ENCODE measurements at regions not wholly inside any gene's neighbourhood (a gene's known extent, or its start where the extent isn't known, plus 50 kb on each side); places are given as distances from the start of the nearest gene placed in this dataset.

DNA sequence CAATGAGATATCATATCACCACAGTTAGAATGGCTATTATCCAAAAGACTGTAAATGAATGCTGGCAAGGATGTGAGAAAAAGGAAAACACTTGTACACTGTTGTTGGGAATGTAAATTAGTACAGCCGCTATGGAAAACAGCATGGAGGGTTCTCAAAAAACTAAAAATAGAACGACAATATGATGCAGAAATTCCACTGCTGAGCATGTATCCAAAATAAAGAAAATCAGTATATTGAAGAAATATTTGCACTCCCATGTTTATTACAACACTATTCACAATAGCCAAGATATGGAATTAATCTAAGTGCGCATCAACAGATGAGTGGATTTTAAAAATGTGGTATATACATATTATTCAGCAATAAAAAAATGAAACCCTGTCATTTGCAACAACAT, 898.9 kb upstream of the MAN1A1 start:
- Histone ChIP-seq H3K9ac (ENCODE audit: low read length) (no peak overlapping the region), H3K9me3 (ENCODE audit: low read length) (no peaks in the 10 kb centered on the region), H4K20me1 (ENCODE audit: insufficient read depth) (no peaks in the 10 kb centered on the region), H2AFZ (ENCODE audit: low read depth, low read length) (no peak overlapping the region), H3K27ac (ENCODE audit: low read length) (no peak overlapping the region), H3F3A (ENCODE audit: insufficient read depth, low read length, poor library complexity, severe bottlenecking) (no peaks in the 10 kb centered on the region), H3K4me3 (ENCODE audit: low read length) (no peak overlapping the region), H3K9me2 (ENCODE audit: insufficient read depth, low read length) (no peaks in the 10 kb centered on the region), H3K36me3 (ENCODE audit: insufficient read depth, low read length) (no peaks in the 10 kb centered on the region), H3K79me2 (replicated peaks; ENCODE audit: insufficient read depth, low read length) (no peaks in the 10 kb centered on the region), H3K27me3 (ENCODE audit: insufficient read depth, low read depth, low read length) (no peaks in the 10 kb centered on the region), H3K4me2 (ENCODE audit: low read length) (no peak overlapping the region)
- TF ChIP-seq EP300 (conservative IDR thresholded peaks at IDR 0.05; ENCODE audit: poor library complexity, severe bottlenecking) = no peak
- no peak for TF ChIP-seq TAF1 (IDR thresholded peaks at IDR 0.05; ENCODE audit: low read depth)

DNA sequence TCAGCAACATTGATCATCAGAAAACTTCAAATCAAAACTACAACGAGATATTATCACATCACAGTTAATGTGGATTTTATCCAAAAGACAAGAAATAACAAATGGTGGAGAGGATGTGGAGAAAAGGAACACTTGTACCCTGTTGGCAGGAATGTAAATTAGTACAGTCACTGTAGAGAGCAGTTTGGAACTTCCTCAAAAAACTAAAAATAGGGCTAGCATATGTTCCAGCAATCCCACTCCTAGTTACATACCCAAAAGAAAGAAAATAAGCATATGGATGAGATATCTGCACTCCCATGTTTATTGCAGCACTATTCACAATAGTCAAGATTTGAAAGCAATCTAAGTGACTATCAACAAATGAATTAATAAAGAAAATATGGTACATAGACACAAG, 887.7 kb upstream of the MAN1A1 start:
- H3K27ac ChIP-seq (ENCODE audit: low read length) = no peak overlapping the region
- TF ChIP-seq EP300 (conservative IDR thresholded peaks at IDR 0.05; ENCODE audit: poor library complexity, severe bottlenecking) = no peak
- TF ChIP-seq MXI1 (conservative IDR thresholded peaks at IDR 0.05; ENCODE audit: poor library complexity, severe bottlenecking) = no peak
- TF ChIP-seq, protein P1, sequence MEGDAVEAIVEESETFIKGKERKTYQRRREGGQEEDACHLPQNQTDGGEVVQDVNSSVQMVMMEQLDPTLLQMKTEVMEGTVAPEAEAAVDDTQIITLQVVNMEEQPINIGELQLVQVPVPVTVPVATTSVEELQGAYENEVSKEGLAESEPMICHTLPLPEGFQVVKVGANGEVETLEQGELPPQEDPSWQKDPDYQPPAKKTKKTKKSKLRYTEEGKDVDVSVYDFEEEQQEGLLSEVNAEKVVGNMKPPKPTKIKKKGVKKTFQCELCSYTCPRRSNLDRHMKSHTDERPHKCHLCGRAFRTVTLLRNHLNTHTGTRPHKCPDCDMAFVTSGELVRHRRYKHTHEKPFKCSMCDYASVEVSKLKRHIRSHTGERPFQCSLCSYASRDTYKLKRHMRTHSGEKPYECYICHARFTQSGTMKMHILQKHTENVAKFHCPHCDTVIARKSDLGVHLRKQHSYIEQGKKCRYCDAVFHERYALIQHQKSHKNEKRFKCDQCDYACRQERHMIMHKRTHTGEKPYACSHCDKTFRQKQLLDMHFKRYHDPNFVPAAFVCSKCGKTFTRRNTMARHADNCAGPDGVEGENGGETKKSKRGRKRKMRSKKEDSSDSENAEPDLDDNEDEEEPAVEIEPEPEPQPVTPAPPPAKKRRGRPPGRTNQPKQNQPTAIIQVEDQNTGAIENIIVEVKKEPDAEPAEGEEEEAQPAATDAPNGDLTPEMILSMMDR (IDR thresholded peaks at IDR 0.05; ENCODE audit: poor library complexity, severe bottlenecking) = no peak
- TF ChIP-seq, protein P2, sequence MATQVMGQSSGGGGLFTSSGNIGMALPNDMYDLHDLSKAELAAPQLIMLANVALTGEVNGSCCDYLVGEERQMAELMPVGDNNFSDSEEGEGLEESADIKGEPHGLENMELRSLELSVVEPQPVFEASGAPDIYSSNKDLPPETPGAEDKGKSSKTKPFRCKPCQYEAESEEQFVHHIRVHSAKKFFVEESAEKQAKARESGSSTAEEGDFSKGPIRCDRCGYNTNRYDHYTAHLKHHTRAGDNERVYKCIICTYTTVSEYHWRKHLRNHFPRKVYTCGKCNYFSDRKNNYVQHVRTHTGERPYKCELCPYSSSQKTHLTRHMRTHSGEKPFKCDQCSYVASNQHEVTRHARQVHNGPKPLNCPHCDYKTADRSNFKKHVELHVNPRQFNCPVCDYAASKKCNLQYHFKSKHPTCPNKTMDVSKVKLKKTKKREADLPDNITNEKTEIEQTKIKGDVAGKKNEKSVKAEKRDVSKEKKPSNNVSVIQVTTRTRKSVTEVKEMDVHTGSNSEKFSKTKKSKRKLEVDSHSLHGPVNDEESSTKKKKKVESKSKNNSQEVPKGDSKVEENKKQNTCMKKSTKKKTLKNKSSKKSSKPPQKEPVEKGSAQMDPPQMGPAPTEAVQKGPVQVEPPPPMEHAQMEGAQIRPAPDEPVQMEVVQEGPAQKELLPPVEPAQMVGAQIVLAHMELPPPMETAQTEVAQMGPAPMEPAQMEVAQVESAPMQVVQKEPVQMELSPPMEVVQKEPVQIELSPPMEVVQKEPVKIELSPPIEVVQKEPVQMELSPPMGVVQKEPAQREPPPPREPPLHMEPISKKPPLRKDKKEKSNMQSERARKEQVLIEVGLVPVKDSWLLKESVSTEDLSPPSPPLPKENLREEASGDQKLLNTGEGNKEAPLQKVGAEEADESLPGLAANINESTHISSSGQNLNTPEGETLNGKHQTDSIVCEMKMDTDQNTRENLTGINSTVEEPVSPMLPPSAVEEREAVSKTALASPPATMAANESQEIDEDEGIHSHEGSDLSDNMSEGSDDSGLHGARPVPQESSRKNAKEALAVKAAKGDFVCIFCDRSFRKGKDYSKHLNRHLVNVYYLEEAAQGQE (IDR thresholded peaks at IDR 0.05; ENCODE audit: borderline replicate concordance) = no peak
- no peak for TF ChIP-seq EZH2 (IDR thresholded peaks at IDR 0.05; ENCODE audit: borderline replicate concordance, insufficient read depth, low read length, poor library complexity, severe bottlenecking)
- no peak for TF ChIP-seq RAD21 (conservative IDR thresholded peaks at IDR 0.05)
- no peak for TF ChIP-seq TAF1 (IDR thresholded peaks at IDR 0.05; ENCODE audit: low read depth)
- no peak for TF ChIP-seq SMC3 (conservative IDR thresholded peaks at IDR 0.05; ENCODE audit: poor library complexity)
- no peak for TF ChIP-seq POLR2AphosphoS5 (IDR thresholded peaks at IDR 0.05)
- H3K79me2 ChIP-seq (replicated peaks; ENCODE audit: insufficient read depth, low read length) = no peaks in the 10 kb centered on the region
- H2AFZ ChIP-seq (ENCODE audit: low read depth, low read length) = no peak overlapping the region
- no peak overlapping the region for H3K4me2 ChIP-seq (ENCODE audit: low read length)
- no peaks in the 10 kb centered on the region for H3K27me3 ChIP-seq (ENCODE audit: insufficient read depth, low read depth, low read length)
- H3K4me3 ChIP-seq (ENCODE audit: low read length) = no peak overlapping the region
- H3K36me3 ChIP-seq (ENCODE audit: insufficient read depth, low read length) = no peaks in the 10 kb centered on the region
- no peaks in the 10 kb centered on the region for H4K20me1 ChIP-seq (ENCODE audit: insufficient read depth)
- no peaks in the 10 kb centered on the region for H3K9me2 ChIP-seq (ENCODE audit: insufficient read depth, low read length)
- no peak overlapping the region for H3K9ac ChIP-seq (ENCODE audit: low read length)
- H3F3A ChIP-seq (ENCODE audit: insufficient read depth, low read length, poor library complexity, severe bottlenecking) = no peaks in the 10 kb centered on the region
- no peaks in the 10 kb centered on the region for H3K9me3 ChIP-seq (ENCODE audit: low read length)

DNA sequence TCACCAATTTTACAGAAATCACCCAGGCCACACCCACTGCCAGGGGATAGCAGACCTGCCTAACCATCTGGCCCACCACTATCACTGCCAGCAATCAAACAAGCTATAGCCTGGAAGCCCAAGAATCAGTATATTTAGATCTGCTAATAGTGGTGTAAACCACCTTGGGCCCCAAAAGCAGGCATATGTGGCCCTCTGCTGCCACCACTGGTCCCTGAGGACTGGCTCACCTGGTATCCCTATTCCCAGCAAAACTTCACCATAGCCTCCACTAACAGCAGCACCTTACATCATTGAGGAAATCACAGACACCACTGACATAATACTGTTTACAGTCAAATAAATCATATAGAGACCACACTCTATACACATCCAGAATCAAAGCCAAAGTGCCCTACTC, 880.4 kb upstream of the MAN1A1 start:
- no peak overlapping the region for H2AFZ ChIP-seq (ENCODE audit: low read depth, low read length)
- no peaks in the 10 kb centered on the region for H3K36me3 ChIP-seq (ENCODE audit: insufficient read depth, low read length)
- H3K27ac ChIP-seq (ENCODE audit: low read length) = no peak overlapping the region
- no peak for TF ChIP-seq EP300 (conservative IDR thresholded peaks at IDR 0.05; ENCODE audit: poor library complexity, severe bottlenecking)
- TF ChIP-seq EZH2 (IDR thresholded peaks at IDR 0.05; ENCODE audit: borderline replicate concordance, insufficient read depth, low read length, poor library complexity, severe bottlenecking) = no peak
- no peaks in the 10 kb centered on the region for H3K79me2 ChIP-seq (replicated peaks; ENCODE audit: insufficient read depth, low read length)
- no peaks in the 10 kb centered on the region for H3K9me2 ChIP-seq (ENCODE audit: insufficient read depth, low read length)
- no peaks in the 10 kb centered on the region for H3K9me3 ChIP-seq (ENCODE audit: low read length)
- no peaks in the 10 kb centered on the region for H3F3A ChIP-seq (ENCODE audit: insufficient read depth, low read length, poor library complexity, severe bottlenecking)
- no peaks in the 10 kb centered on the region for H3K27me3 ChIP-seq (ENCODE audit: insufficient read depth, low read depth, low read length)
- H3K9ac ChIP-seq (ENCODE audit: low read length) = no peak overlapping the region
- no peak overlapping the region for H3K4me2 ChIP-seq (ENCODE audit: low read length)
- H4K20me1 ChIP-seq (ENCODE audit: insufficient read depth) = no peaks in the 10 kb centered on the region
- H3K4me3 ChIP-seq (ENCODE audit: low read length) = no peak overlapping the region

All from neural cell (in vitro differentiated cells).